ENCODE measurements at regions not wholly inside any gene's neighbourhood (a gene's known extent, or its start where the extent isn't known, plus 50 kb on each side); places are given as distances from the start of the nearest gene placed in this dataset.

DNA sequence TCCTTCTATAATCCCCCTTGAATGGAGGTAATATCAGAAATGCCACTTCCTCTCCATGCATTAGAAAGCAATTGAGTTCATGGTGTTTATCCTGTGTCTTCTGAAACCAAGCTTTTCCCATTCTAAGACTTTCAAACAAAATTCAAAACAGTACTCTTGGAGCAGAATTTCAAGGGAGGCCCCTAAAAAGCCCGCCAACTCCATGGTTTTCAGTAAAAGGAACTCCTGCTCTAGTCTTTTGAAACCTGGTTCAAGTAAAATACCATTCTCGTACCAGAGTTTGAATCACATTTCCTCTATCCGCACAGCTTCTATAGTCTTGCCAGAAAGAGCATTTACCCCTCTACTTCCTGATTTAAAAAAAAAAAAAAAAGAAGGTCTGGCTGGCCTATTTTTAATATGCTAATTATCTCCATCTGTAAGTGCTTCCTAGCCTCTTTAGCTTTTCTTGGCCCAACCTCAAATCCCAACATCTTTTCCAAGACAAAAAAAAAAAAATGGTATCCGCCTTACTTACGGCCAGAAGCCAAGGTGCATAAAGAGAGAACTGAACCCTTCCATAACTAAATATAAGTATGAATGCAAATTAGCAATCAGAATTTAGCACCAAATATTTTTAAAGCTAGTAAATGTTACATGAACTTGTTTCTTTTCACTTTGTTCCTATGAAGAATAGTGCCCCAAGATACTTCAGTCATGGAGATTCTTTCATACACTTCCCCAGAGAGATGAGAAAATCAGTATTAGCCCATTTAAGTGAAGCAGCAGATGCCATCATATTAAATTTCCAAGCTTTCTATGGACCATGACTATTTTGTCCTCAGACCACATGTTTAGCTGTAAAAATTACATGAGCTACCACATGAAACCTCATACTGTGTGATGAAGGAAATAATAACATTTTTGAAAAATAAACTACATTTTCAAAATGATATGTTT, 199.9 kb upstream of the FAM3C start:
- Mint-ChIP-seq H3K36me3 (no peaks in the 10 kb centered on the region), H3K27me3 (peaks cover 2% of the 10 kb centered on the region), H3K4me1 (no peaks in the 10 kb centered on the region), H3K27ac (no peak overlapping the region), H3K9me3 (ENCODE audit: low read depth) (no peaks in the 10 kb centered on the region), H3K4me3 (no peak overlapping the region)
- CTCF ChIA-PET = no interaction called here
- no peak for DNase-seq
- no peak for ATAC-seq

DNA sequence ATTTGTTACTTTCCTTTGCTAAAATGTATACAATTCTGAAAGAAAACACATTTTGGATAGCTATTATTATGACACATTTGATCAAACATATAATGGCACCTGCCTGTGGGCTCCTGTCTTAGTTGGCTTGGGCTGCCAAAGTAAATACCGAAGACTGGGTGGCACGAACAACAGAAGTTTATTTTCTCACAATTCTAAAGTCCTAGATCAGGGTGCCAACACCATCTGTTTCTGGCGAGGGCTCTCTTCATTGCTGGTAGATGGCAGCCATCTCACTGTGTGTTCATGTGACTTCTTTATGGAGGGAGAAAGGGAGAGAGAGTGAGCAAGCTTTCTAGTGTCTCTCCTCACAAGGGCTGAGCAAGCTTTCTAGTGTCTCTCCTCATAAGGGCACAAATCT, 195.8 kb upstream of the FAM3C start:
- CTCF ChIA-PET = no interaction called here
- H3K4me1 Mint-ChIP-seq = no peaks in the 10 kb centered on the region
- H3K9me3 Mint-ChIP-seq (ENCODE audit: low read depth) = no peaks in the 10 kb centered on the region
- H3K36me3 Mint-ChIP-seq = no peaks in the 10 kb centered on the region
- no peak overlapping the region for H3K27ac Mint-ChIP-seq
- H3K4me3 Mint-ChIP-seq = no peak overlapping the region
- peaks cover 6% of the 10 kb centered on the region for H3K27me3 Mint-ChIP-seq
- ATAC-seq (no peak), DNase-seq (no peak)

DNA sequence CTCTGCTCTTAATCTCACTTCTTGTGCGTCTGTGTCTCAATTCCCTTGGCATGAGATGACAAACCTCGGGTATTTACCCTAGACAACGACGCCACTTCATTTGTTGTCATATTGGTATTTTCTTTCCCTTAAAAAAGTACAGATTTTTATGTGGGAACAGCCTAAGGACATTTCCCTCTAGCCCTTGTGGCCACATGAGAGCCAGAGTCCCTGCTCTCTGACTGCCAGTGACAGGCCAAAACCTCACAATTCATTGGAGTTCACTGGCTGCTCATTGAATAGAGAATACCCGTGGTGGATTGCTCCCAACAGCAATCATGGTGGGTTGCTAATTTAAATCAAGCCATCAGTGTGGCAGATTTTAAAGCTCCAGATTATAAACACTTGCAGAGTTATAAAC, 191.3 kb upstream of the FAM3C start:
- ATAC-seq (no peak), DNase-seq (no peak)
- CTCF ChIA-PET = interaction anchor here (1.2 kb wide), 1 partner anchor 17 kb away, joined by 3 read pairs; no protein-coding TSS in a partner anchor
- H3K4me1 Mint-ChIP-seq = no peaks in the 10 kb centered on the region
- H3K27ac Mint-ChIP-seq = no peak overlapping the region
- H3K27me3 Mint-ChIP-seq = peaks cover 18% of the 10 kb centered on the region
- no peak overlapping the region for H3K4me3 Mint-ChIP-seq
- no peaks in the 10 kb centered on the region for H3K9me3 Mint-ChIP-seq (ENCODE audit: low read depth)
- H3K36me3 Mint-ChIP-seq = no peaks in the 10 kb centered on the region

DNA sequence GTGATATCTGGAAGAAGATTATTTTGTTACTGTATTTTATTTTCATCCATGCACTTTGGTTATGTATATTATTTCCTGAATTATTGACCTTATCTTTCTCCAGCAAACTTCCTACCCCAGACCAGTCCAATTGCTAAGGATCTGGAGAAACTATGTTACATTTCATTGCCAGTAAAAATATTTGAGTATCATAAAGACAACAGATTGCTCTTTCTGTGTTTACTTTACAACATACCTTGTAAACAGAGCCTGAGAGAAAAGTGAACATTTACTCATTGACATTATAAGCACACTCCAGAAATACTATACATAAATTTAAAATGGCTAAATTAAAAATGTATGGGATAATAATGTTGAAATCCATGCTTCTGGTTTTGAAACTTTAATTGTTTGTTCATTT, 186.2 kb upstream of the FAM3C start:
- Mint-ChIP-seq H3K4me3 (no peak overlapping the region), H3K9me3 (ENCODE audit: low read depth) (no peaks in the 10 kb centered on the region), H3K36me3 (no peaks in the 10 kb centered on the region), H3K27me3 (peaks cover 32% of the 10 kb centered on the region), H3K4me1 (no peaks in the 10 kb centered on the region), H3K27ac (no peak overlapping the region)
- ATAC-seq (no peak), DNase-seq (no peak)
- CTCF ChIA-PET = no interaction called here

DNA sequence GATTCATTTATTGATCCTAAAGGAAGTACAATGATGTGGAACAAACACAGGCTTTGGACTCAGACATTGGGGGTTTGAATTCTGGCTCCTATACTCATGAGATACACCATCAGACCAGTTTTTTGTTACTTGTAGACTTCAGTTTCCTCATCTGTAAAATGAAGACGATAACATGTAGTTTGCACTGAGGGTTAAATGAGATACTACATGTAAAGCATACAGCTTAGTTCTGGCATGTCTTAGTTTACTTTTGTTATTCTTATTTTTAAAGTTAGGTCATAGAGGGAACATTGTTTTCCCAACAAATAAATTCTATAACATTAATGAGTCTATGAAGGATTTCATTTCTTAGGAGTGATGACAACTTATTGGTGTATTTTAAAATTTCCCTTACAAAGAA, 183.5 kb upstream of the FAM3C start:
- ATAC-seq = no peak
- Mint-ChIP-seq H3K9me3 (ENCODE audit: low read depth) (no peaks in the 10 kb centered on the region), H3K4me1 (no peaks in the 10 kb centered on the region), H3K27ac (no peak overlapping the region), H3K27me3 (peaks cover 43% of the 10 kb centered on the region), H3K36me3 (no peaks in the 10 kb centered on the region), H3K4me3 (no peak overlapping the region)
- DNase-seq = no peak
- CTCF ChIA-PET = no interaction called here

DNA sequence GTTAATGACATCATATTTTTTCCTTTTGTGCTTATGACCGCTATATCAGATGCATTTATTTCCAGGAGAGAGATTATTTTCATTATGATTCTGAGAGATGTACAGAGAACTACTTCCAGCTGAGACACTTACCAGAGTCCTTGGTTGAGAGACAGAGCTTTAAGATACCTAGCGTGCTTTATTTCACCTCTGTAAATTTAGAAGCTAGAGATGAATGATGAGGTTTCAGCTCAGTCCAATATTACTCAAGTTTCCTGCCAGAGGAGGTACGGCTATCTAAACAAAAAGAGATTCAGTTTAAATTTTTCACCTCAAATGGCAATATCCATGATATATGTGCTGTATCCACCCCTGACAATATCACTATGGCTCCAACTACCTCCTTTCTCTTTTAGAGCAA, 182.6 kb upstream of the FAM3C start:
- no peak for ATAC-seq
- Mint-ChIP-seq H3K27me3 (peaks cover 48% of the 10 kb centered on the region), H3K9me3 (ENCODE audit: low read depth) (no peaks in the 10 kb centered on the region), H3K36me3 (no peaks in the 10 kb centered on the region), H3K4me3 (no peak overlapping the region), H3K4me1 (no peaks in the 10 kb centered on the region), H3K27ac (no peak overlapping the region)
- DNase-seq = no peak
- CTCF ChIA-PET = no interaction called here

DNA sequence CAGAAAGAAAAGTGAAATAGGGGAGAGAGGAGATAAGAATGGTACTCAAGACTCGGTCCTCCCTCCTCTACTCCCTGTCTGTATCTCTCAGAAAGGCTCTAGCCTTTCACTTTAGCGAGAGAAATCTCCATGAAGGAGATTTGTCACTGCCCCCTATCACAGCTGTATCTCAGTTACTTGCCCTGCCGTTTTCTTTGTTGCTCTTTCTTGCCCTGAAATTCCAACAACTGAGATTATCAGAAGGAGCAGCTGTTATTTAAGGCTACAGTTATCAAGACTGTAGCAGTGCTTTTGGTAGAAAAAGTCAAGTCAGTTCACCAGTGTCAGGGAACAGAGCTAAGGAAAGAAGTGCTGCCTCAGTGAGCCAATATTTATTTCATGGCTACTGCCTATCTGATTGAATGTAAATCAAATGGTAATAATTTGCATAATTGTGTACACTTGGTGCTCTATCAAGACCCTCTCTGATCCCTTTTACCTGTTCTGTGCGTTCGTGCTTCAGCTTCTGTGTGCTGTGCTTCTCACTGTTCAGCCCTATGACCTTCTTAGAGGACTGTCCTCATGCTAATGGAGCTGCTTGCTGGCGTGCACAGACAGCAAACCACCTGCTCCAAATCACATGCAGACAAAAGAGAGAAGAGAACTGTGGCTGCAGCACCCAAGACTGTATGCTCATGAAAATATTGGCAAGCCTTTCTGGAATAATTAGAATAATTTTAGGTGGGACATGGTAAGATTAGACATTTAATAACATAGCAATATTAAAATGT, 180.2 kb upstream of the FAM3C start:
- H3K36me3 Mint-ChIP-seq = no peaks in the 10 kb centered on the region
- DNase-seq = no peak
- CTCF ChIA-PET = interaction anchor here (1.2 kb wide), 1 partner anchor 46 kb away, joined by 3 read pairs; no protein-coding TSS in a partner anchor
- no peaks in the 10 kb centered on the region for H3K9me3 Mint-ChIP-seq (ENCODE audit: low read depth)
- H3K27me3 Mint-ChIP-seq = peaks cover 39% of the 10 kb centered on the region
- H3K4me1 Mint-ChIP-seq = no peaks in the 10 kb centered on the region
- no peak overlapping the region for H3K4me3 Mint-ChIP-seq
- no peak overlapping the region for H3K27ac Mint-ChIP-seq
- ATAC-seq = no peak

DNA sequence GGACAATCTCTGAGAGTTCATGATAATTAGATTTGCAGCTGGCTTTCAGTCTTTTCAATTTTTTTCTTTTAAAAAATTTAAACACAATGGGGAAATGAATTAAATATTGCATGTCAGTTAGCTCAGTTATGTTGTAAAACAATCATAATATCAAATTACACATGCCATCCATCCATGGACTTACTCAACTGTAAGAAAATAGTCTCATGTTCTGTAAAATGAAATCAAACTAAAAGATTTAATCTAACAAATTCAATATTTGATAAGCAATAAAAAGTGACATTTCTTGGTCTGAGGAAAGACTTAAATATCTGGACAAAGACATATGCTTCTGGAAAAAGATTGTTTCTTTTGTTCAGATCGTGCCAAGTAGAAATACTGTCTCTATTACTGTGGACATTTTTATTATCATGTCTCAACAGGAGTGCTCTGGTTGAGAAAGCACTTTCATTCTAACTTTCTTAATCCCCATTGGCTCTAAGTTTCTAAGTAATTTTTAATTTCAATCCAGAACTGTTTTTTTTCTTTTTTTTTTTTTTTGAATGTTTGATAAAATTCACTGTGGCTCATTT, 179.2 kb upstream of the FAM3C start:
- H3K36me3 Mint-ChIP-seq = no peaks in the 10 kb centered on the region
- no peak for DNase-seq

DNA sequence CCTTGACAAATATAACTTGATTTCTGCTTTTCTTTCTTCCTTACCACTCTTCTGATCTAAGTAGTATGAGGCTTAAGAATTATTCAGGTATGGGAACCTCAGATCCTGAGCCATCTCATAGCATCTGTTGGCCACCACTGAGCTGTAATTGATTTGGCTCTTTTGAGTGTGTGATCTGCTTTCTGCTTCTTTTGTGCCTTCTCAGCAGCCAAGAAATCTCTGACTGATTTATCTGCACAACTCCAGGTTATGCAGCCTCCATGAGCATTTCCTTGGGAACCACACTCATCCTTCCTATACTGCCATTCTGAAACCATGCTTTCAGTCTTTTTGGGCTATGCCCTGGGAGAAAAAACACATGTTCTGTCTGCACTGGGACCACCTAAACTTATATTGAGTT, 178.0 kb upstream of the FAM3C start:
- Mint-ChIP-seq H3K4me3 (no peak overlapping the region), H3K27me3 (peaks cover 45% of the 10 kb centered on the region), H3K4me1 (no peaks in the 10 kb centered on the region), H3K27ac (no peak overlapping the region), H3K9me3 (ENCODE audit: low read depth) (no peaks in the 10 kb centered on the region), H3K36me3 (no peaks in the 10 kb centered on the region)
- DNase-seq (no peak), ATAC-seq (no peak)
- CTCF ChIA-PET = interaction anchor here (1.8 kb wide), 1 partner anchor 420 kb away, joined by 4 read pairs; no protein-coding TSS in a partner anchor

More for the DNA sequence above, 179.2 kb upstream of the FAM3C start:
- Mint-ChIP-seq H3K9me3 (ENCODE audit: low read depth) (no peaks in the 10 kb centered on the region), H3K4me1 (no peaks in the 10 kb centered on the region), H3K27ac (no peak overlapping the region), H3K4me3 (no peak overlapping the region), H3K27me3 (peaks cover 48% of the 10 kb centered on the region)
- no peak for ATAC-seq
- CTCF ChIA-PET = no interaction called here

DNA sequence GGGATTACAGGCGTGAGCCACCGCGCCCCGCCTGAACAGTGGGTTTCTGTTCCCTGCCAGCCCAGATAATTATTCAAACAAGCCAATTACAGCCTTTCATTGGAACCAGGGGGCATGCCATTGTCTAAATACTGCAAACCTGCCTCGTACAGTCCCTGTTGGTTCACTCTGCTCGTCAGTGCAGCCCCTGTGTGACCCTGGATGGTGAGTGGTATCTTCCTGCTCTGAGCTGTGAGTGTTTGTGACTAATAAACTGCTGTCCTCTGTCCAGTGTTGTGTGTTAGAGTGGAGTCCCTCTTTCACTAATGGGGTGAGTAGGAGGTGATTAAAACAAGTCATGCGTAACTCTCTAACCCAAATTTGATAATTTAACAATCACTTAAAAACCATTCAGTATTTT, 176.5 kb upstream of the FAM3C start:
- no peak for ATAC-seq
- Mint-ChIP-seq H3K27me3 (peaks cover 39% of the 10 kb centered on the region), H3K4me1 (no peaks in the 10 kb centered on the region), H3K36me3 (no peaks in the 10 kb centered on the region), H3K9me3 (ENCODE audit: low read depth) (no peaks in the 10 kb centered on the region), H3K27ac (no peak overlapping the region), H3K4me3 (no peak overlapping the region)
- CTCF ChIA-PET = interaction anchor here (1.8 kb wide), 1 partner anchor 422 kb away, joined by 4 read pairs; no protein-coding TSS in a partner anchor
- DNase-seq = no peak

DNA sequence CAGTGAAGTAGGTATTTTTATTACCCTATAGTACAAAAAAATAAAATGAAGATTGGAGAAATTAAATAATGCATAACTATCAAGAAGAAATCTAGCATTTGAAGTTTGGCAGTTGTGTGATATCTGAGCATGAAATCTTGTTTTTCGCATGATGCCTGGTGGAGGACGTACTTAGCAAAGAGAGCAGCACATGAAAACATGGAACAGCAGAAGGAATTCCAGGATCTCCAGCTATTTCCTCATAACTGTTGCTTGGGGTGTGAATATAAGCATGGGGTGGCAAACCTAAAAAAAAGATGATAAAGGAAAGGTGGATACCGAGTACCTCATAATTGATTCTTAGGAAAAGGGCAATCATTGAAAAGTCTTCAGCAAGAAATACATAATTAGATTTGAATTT, 174.3 kb upstream of the FAM3C start:
- CTCF ChIA-PET = no interaction called here
- Mint-ChIP-seq H3K9me3 (ENCODE audit: low read depth) (no peaks in the 10 kb centered on the region), H3K36me3 (no peaks in the 10 kb centered on the region), H3K4me3 (no peak overlapping the region), H3K4me1 (no peaks in the 10 kb centered on the region), H3K27ac (no peak overlapping the region), H3K27me3 (peaks cover 23% of the 10 kb centered on the region)
- ATAC-seq (no peak), DNase-seq (no peak)

DNA sequence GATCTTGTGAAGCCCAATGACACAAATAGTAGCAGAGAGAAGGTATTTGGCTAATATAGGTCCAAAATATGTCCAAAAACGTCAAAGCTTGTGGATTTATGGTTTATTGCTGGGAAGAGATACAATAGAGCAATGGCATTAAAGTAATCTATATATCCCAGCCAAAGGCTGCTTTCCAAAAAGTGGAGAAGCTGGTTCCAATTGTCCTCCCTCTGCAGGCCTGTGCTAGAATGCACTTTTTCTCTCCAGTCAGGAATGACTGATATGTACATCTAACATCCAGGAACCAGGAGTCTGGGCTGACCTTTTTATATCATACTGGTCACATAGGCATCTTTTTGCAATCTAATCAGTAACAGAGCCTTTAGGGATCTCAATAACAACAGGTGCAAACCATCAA, 167.1 kb upstream of the FAM3C start:
- Mint-ChIP-seq H3K4me1 (no peaks in the 10 kb centered on the region), H3K27me3 (peaks cover 9% of the 10 kb centered on the region), H3K4me3 (no peak overlapping the region), H3K9me3 (ENCODE audit: low read depth) (no peaks in the 10 kb centered on the region), H3K27ac (no peak overlapping the region), H3K36me3 (no peaks in the 10 kb centered on the region)
- DNase-seq (no peak), ATAC-seq (no peak)
- CTCF ChIA-PET = interaction anchor here (1.2 kb wide), 1 partner anchor 233 kb away, joined by 4 read pairs; no protein-coding TSS in a partner anchor

DNA sequence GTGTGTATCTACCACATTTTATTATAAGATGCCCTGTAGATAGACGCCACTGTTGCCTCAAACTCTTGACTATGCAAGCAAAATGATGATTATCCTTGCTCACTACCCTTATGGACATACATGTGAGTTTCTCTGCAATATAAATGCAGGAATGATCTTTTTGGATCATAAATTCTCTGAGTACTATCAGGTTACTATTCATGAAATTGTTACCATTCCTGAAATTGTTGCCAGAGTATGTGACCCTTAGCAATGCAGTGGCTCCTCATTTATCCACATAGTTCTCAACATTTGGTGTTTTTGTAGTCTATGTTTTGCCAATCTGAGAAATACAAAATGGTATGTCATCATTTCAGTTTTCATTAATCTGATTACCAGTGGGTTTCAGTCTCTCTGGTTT, 166.2 kb upstream of the FAM3C start:
- DNase-seq (no peak), ATAC-seq (no peak)
- Mint-ChIP-seq H3K27me3 (peaks cover 9% of the 10 kb centered on the region), H3K36me3 (no peaks in the 10 kb centered on the region), H3K4me1 (no peaks in the 10 kb centered on the region), H3K27ac (no peak overlapping the region), H3K4me3 (no peak overlapping the region), H3K9me3 (ENCODE audit: low read depth) (no peaks in the 10 kb centered on the region)
- CTCF ChIA-PET = no interaction called here
